NCI-H2171 (cell line): ENCODE measurements at regions not wholly inside any gene's neighbourhood (a gene's known extent, or its start where the extent isn't known, plus 50 kb on each side); places are given as distances from the start of the nearest gene placed in this dataset.

Source experiments
- DNase-seq: peaks from one replicate; lab custom pipeline; 2025; lab: John Stamatoyannopoulos, UW

DNA sequence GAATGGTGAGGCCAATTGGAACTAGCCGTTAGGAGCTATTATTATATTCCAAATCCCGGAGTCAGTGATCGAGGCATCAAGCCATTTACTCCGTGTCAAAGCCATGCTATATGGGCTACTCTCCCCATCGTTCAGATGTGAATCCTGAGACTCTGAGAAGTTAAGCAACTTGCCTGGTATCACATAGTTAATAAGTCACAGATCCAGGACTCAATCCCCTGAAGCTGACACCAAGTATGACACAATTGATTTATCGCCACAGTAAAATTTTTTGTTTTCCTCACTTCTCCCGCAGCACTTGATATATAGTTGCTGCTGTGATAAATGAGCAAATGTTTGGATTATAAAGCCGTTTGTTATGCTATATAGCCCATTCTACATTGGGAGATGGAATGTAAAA is 50.8 kb upstream of the TSHZ2 start:
- DNase-seq: no peak

DNA sequence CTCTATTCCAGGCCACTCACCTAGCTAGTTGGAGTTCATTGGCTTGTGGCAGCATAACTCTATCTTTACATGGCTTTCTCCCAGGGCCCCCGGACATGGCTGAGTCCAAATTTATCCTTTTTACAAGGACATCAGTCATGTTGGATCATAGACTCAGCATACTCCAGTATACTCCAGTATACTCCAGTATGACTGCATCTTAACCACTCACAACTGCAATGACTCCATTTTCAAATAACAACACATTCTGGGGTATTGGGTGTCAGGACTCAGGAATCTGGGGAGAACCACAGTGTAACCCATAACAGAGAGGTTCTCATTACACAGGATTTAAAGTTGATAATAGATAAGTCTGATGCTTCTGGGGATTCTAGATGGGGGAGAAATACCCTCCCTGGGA is 53.8 kb upstream of the TSHZ2 start:
- DNase-seq: no peak

DNA sequence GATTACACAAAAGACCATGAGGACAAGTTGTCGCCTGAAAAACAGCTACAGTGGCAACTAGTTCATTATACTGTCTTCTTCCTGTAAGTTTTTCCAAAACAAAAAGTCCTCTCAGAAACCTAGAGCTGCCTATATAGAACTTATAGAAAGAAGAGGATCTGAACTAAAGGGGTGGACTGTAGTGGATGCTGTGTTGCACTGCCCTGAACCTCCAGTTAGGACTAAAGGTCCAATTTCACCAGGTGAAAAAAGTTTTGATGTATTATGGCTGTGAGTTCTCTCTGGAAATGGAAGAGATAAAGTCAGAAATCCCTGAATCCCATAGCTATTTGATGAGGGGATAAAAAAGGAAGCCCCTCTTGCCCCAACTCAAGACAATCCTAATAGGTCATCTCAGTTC is 56.6 kb upstream of the TSHZ2 start:
- no peak for DNase-seq

DNA sequence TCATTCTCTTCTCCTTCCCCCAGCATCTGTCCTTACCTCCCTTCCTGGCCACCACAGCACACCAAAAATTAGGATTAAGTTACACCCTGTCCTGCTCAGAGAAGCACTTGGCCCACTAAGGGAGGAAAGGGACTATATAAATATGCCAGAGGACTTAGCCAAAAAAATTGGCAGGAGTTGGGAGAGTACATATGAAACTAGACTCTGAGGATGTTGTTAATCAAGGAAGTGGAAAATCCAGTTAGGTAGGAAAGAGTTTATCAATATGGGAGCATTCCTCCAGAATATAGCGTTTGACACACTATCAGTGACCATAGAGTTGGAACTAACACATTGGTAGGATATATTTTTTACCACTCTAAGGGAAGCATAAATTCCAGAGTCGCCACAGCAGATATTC is 57.3 kb upstream of the TSHZ2 start:
- DNase-seq: no peak

DNA sequence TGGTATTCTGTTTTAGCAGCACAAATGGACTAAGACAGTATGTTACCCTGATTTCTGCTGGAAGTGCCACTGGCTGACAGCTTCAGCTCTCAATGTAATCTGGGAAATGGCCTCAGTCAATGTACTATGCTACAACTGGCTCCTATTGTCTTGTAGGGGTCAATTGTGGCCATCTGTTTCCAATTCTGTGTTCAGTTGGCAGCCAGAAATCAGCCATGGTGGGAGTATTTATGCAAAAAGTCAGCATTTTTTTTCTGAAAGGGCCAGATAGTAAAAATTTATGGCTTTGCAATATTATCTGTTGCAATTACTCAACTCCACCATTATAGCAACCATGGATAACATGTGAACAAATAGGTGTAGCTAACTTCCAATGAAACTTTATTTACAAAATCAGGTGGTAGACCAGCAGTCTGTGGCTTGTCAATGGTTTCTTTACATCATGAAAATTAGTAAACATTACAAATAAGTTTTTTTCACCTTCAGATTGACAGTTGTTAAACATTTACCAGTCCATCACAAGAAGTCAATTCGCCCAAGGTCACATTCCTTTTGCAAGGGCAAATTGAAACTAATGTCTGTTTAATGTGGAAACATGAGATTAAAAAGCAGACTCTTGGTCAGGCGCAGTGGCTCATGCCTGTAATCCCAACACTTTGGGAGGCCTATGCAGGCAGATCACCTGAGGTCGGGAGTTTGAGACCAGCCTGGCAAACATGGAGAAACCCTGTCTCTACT is 58.3 kb upstream of the TSHZ2 start:
- DNase-seq: no peak

DNA sequence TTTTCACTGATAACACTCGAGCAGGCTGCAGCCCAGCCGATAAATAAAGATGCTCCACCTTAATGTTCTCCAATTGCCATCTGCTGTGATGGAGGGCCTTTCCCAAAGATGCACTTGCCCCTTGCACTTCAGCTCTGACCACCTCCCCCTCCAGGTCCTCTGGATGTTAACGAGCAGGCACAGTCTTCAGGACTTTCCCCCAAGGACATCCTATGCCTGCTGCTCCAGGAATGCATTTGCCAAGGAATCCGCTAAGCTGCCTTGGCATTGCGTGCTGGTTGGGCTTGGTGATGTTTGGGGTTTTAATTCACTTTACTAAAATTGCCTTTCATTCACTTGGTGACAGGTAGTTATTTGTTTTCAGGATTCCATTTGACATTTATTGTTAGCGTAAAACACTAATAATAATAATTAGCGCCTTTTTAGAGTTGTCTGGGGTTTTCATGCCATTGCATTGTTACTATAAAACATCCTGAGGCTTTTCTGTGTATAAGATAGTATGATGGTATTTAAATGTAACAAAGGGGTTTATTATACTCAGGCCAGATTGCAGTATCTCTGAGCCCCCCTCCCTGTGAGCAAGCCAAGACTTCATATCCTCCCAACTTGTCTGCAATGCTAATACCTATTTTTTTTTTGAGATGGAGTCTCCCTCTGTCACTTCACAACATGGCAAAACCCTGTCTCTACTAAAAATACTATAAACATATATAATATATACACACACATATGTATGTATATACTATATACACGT is 66.7 kb upstream of the TSHZ2 start:
- DNase-seq: no peak

DNA sequence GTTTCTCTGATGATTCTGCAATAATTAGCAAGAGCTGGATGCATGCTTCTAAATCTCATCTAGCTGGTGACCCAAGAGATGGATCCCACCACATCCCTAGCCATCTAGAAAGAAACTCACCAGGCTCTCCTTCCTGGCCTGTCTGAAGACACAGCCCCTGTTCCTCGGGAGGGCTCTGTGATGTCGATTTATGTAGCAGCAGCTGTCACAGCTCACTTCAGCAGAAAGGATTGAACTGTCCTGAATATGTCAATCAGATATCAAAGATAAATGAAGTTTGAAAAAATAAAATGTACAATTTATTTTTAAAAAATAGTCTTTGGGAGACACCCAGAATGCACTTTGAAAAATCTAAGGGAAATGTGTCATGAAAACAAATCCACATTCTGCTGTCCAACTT is 67.3 kb upstream of the TSHZ2 start:
- no peak for DNase-seq

DNA sequence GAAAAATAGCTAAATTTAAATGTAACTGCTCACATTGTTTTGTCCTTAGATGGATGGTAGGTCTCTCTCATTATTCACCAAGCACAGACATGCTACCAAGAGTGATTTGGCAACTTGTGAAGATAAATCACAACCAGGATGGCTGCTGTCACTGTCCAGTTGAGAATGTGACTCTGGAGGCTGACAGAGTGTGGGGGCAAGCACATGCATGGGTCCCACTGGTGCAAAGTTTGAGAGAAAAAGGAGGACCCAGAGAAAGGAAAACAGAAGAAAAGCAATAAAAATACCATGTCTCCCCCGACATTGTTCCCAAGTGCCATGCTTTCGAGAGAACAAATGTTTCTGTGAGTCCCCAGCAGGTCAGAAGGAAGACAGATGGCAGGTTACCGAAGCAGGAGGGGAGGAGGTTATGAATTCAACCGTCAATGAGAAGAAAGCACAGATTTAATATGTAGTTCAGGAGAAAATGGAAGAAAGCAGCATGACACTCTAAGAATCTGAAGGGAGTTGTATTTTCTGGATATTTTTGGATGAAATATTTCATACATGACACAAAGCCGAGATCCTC is 73.0 kb upstream of the TSHZ2 start:
- no peak for DNase-seq

DNA sequence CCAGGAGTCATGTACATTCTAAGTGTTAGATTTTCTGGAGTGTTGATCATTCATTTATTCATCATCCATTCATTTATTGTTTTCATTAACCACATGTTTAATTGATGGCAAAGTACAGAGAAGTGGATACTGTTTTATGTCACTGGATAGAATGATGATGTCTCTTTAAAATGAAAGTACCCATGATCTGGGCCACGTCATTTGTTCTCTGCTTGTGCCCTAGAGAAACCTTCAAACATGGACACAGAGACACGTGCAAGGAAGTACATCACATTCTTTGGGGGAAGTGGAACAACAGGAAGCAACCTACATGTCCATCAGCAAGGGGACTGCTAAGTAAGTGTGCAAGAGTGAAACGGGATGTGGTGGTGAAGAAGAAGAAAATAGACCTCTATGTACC is 75.8 kb upstream of the TSHZ2 start:
- DNase-seq: no peak

DNA sequence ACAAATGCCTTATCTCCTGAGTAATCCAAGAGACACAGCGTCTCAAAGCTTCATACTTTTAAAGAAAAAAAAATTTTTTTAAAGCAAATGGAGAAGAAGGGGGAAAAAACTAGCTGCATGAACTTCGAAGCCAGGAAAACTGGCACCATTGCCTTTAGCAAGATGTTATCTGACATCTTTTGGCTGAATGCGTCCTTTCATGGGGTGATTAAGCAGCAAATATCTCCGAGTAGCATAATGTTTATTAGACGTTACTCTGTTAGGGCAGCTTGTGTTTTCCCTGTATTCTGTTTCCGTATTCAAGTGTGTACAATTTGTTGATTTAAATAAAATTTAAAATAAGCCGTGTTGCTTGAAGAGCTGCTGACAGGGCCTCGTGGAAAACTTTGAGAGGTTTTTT is 76.5 kb upstream of the TSHZ2 start:
- no peak for DNase-seq

DNA sequence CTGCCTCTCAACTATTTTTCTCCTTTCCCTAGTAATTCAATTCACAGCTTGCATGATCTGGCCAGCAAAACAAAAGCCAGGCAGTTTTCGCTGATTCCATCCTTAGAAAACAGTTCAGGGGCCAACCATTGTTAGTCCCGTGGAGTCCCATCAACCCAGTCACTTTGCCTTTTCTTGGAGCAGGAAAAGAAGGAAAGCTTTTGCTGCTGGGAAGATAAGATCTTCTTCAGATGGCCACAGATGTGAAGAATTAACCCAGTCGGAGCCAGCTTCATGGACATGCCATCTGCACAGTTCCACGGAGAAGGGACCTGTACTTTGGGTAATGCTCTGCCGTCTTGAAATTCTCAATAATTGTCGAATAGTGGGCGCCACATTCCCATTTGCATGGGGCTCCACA is 76.9 kb upstream of the TSHZ2 start:
- no peak for DNase-seq

DNA sequence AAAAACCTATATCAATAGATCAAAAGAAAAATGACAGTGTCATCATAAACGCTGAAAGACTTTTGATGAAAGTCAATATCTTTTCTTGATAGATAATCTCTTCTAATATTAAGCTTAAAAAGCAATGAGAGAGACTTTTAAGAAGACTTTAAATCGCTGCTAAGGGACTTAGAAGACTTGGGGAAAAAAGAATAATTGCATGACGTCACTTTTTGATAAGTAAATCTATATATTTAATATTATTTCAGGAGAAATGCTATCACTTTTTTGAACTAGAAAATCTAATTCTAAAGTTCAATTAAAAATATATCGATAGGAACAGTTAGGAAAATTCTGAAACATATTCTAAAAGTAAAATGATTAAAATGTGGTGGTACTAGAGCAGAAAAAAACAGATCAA is 78.7 kb upstream of the TSHZ2 start:
- DNase-seq: no peak

DNA sequence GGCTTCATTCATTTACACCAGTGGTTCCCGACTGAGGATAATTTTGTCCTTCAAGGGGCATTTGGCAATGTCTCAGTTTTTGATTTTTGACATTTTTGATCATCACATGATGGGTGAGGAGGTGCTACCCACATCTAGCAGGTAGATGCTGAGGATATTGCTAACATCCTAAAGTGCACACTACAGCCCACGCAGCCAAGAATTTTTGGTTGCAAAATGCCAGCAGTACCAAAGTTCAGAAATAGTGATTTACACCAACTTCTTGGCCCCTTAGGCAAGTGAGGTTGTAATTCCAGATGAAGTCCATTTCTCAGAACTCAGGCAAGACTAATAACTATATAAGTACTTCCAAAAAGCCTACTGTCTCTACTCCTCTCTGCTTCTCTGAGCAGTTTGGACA is 80.1 kb upstream of the TSHZ2 start:
- no peak for DNase-seq

DNA sequence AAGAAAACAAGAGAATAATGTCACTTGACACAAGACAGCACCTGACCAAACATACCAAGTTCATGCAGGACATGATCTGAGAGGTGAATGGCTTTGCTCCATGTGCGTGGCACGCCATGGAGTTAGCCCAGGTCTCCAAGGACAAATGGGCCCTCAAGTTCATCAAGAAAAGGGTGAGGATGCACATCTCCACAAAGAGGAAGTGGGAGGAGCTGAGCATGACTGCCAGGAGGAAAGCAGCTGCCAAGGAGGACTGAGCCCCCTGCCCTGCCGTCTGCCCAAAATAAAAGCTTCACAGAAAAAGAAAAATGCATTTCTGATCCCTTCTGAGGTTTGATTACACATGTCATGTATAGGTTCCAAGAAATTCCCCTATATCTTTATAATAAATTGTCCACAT is 82.0 kb upstream of the TSHZ2 start:
- no peak for DNase-seq

DNA sequence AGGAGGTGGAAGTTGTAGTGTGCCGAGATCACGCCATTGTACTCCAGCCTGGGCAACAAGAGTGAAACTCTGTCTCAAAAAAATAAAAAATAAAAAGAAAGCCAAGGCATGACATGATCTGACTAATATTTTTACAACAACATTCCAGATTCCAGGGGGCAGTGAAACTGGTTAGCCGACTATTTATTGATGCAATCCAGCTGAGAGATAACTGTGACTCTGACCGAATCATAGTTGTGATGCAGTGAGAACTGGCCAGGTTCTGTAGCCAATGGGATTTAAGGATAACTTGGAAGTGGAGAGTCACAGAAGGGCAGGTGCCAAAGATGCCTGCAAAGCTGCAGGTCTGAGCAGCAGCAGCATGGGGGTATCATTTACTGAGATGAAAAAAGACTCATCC is 82.9 kb upstream of the TSHZ2 start:
- DNase-seq: no peak

DNA sequence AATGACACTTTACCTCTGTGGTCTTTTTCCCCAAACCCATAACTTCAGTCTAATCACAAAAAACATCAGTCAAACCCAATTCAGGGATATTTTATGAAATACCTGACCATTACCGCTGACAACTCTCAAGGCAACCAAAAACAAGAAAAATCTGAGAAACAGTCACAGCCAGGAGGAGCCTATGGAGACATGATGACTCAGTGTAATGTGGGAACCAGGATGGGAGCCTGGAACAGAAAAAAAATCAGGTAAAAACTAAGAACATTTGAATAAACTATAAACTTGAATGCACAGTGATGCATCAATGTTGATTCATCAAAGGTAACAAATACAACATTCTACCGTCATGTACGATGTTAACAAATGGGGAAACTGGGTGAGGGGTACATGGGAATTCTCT is 84.1 kb upstream of the TSHZ2 start:
- DNase-seq: no peak

DNA sequence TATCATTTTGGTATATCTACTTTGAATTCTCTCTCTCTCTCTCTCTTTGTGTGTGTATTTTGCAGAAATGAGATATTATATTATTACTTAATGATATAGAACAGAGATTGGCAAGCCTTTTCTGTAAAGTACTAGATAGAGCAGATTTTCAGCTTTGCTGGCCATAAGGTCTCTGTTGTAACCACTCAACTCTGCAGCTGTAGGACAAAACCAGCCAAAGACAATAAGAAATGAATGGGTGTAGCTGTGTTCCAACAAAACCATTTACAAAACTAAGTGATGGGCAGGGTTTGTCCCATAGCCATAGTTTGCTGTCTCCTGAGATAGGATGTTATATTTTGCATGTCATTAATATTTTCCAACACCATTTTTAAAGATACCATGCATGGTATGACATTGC is 91.2 kb upstream of the TSHZ2 start:
- no peak for DNase-seq

DNA sequence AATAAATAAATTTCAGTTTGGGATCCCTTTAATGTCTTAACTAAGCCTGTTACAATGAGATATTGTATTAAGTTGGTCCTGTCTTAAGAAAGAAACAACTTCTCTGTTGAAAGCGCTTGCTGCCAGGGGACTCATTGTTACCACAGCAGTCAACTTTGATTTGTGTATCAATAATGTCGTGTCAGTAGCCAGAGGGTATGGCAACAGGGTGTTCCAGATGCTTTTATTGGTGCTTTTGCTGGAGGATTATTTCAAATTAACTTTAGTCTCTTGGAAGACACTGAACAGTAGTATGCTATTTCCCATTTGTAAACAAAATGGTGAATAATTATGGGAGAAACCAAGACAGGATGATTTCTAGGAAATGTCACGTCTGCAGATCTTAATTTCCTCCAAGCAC is 91.9 kb upstream of the TSHZ2 start:
- DNase-seq: no peak

DNA sequence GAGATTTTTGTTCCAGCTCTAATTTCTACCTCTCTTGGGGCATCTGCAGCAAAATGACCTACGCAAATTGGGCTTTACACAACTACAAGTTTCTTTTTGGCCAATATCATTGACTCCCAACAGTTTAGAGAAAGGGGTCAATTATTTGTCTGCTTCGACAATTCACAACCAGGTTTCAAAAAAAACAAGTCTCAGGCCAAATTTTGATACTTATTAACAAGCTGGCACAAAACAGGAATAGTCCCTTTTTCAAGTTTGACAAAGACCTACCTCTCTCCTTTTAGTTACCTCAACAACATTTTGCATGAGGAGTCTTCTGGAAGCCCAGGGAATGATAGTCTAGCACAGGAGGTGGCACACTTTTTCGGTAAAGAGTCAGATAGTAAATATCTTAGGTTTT is 97.9 kb upstream of the TSHZ2 start:
- no peak for DNase-seq

DNA sequence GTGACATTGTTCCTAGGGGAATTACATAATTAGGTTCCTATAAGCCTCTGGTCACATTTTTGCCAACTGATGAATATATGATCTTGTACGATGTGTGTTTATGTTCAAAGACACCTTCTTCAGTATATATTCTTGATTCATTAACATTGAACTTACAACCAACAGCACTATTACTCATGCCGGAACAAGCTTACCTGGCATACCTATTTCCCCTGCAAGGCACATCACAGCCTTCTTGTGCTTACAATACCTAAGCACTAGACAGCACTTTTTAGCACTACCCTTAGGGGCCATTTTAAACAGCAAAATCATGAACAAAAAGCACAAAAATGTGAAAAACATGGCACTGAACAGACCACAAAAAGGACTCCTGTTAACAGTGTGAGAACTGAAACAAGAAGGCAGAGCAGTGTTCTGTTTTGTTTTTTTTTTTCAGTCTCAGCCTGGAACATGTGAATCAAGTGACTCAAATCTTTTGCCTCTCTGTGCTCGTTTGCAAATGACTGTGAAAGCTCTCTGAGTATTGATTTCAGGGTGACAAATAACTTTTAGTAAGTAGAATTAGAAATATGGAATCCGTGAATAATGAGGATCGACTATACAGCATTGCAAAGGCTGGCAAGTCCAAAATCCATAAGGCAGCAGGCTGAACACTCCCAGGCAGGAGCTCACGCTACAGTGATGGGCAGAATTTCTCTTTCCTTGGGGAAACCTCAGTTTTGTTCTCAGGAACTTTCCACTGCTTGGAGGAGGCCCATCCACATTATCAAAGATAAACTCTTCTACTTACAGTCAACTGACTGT is 102.3 kb upstream of the TSHZ2 start:
- no peak for DNase-seq

DNA sequence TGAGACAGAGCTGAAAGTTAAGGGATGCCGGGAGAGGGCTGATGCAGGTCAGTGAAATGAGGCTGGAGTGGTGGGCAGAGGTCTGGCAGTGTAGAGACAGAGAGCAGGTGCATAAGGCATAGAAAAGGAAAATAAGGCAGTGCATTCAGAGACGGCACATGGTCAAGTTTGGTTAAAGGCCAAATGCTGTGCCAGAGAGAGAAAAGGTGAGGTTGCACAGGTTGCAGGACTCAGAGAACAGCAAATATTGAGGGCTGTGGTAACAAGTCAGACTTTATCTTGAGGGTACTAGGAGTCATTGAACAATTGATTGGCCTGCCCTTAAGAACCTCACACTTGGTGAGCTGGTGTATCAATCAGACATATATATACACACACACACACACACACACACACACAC is 102.9 kb upstream of the TSHZ2 start:
- DNase-seq: no peak

DNA sequence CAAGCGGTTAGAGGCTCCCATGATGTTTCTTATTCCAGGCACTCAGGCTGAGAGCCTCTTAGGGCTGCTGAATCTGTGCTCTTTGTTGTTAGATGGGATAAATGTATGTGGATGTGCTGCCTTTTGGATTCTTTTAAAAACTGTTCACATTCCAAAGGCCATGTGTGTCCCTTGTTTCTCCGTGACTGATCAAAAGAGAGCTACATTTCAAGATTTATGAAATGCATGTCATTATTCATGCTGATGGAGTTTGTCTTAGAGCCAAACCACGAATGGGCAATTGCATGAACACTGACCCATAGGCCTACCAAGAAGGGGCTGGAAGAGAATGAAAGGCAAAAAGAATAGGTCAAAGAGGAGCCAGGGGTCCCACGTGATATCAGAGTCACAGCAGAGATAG is 104.9 kb upstream of the TSHZ2 start:
- DNase-seq: no peak
